Smooth muscle cell (in vitro differentiated cells): ENCODE measurements at regions not wholly inside any gene's neighbourhood (a gene's known extent, or its start where the extent isn't known, plus 50 kb on each side); places are given as distances from the start of the nearest gene placed in this dataset.

ENCODE experiments used
- DNase-seq: peaks from one replicate; lab custom pipeline; 2025; ENCODE audit not compliant: unreplicated experiment; lab: John Stamatoyannopoulos, UW
- H2AFZ ChIP-seq: fragments of 200-600 bp; sonication (generic); 2 replicates; pipeline ENCODE4 v1.6.0; 2016; ENCODE audit warnings: antibody characterized with exemption, low read depth, mild to moderate bottlenecking
- H3F3A ChIP-seq: fragments of 200-600 bp; sonication (generic); 2 replicates; pipeline ENCODE4 v1.6.0; 2017; ENCODE audit warnings: antibody characterized with exemption, low read depth
- H3K27ac ChIP-seq: fragments of 200-600 bp; sonication (generic); 2 replicates; pipeline ENCODE4 v1.5.1; 2016; ENCODE audit warnings: low read depth, mild to moderate bottlenecking
- H3K27me3 ChIP-seq: fragments of 200-600 bp; sonication (generic); 2 replicates; pipeline ENCODE4 v1.6.1; 2016; ENCODE audit warnings: low read depth, mild to moderate bottlenecking
- H3K36me3 ChIP-seq: fragments of 200-600 bp; sonication (generic); 2 replicates; pipeline ENCODE4 v1.5.1; 2016; ENCODE audit warnings: low read depth
- H3K4me1 ChIP-seq: fragments of 200-600 bp; sonication (generic); 2 replicates; pipeline ENCODE4 v1.5.1; 2016; ENCODE audit warnings: low read depth
- H3K4me2 ChIP-seq: fragments of 200-600 bp; sonication (generic); 2 replicates; pipeline ENCODE4 v1.6.0; 2016; ENCODE audit warnings: mild to moderate bottlenecking
- H3K4me3 ChIP-seq: fragments of 200-600 bp; sonication (generic); 2 replicates; pipeline ENCODE4 v1.5.1; 2016; ENCODE audit warnings: mild to moderate bottlenecking
- H3K79me2 ChIP-seq: fragments of 200-600 bp; sonication (generic); 2 replicates; pipeline ENCODE4 v1.6.0; 2016; ENCODE audit warnings: low read depth, mild to moderate bottlenecking
- H3K9ac ChIP-seq: fragments of 200-600 bp; sonication (generic); 2 replicates; pipeline ENCODE4 v1.6.0; 2016; ENCODE audit warnings: low read depth
- H3K9me3 ChIP-seq: fragments of 200-600 bp; sonication (generic); replicated peaks from 2 replicates; pipeline ENCODE4 v1.5.1; 2016; ENCODE audit warnings: low read depth
- H4K20me1 ChIP-seq: fragments of 200-600 bp; sonication (generic); 2 replicates; pipeline ENCODE4 v1.6.0; 2016; ENCODE audit warnings: low read depth
- CTCF ChIP-seq: fragments of 200-600 bp; sonication (generic); IDR thresholded peaks from 2 replicates; pipeline ENCODE4 v1.5.1; 2017; ENCODE audit warnings: borderline replicate concordance, mild to moderate bottlenecking, antibody characterized with exemption; ENCODE audit not compliant: insufficient read depth, poor library complexity, severe bottlenecking
- WGBS: methylation state at CpG from one replicate; pipeline ENCODE4 v1.1.7; 2016; ENCODE audit warnings: low lambda C conversion rate; 5-methylcytosine and 5-hydroxymethylcytosine counted together

- H4K20me1 ChIP-seq, result no peaks in the 10 kb centered on the region
- H3K9me3 ChIP-seq, result peaks cover 4% of the 10 kb centered on the region
- H3K9ac ChIP-seq, result no peak overlapping the region
- H3K27ac ChIP-seq, result no peak overlapping the region
- no peak overlapping the region for H2AFZ ChIP-seq
- WGBS, result 89% methylated on average over 2 of the region's 2 CpGs
- H3K4me1 ChIP-seq, result no peaks in the 10 kb centered on the region
- no peak overlapping the region for H3K4me2 ChIP-seq
- peaks cover 9% of the 10 kb centered on the region for H3K27me3 ChIP-seq
- H3K79me2 ChIP-seq, result no peaks in the 10 kb centered on the region
- H3K4me3 ChIP-seq, result no peak overlapping the region
- no peaks in the 10 kb centered on the region for H3K36me3 ChIP-seq
- TF ChIP-seq CTCF, result no peak
- H3F3A ChIP-seq, result no peaks in the 10 kb centered on the region
- no peak for DNase-seq
Observed at GRCh38 chr1:221223281-221223680, 344.0 kb downstream of the HLX start.

- Histone ChIP-seq H3K9ac (no peak overlapping the region), H4K20me1 (no peaks in the 10 kb centered on the region), H3K27me3 (peaks cover 13% of the 10 kb centered on the region), H3K36me3 (no peaks in the 10 kb centered on the region), H3F3A (no peaks in the 10 kb centered on the region), H3K4me2 (no peak overlapping the region), H3K4me3 (no peak overlapping the region), H3K79me2 (no peaks in the 10 kb centered on the region), H3K27ac (no peak overlapping the region), H3K4me1 (no peaks in the 10 kb centered on the region), H3K9me3 (peaks cover 4% of the 10 kb centered on the region), H2AFZ (no peak overlapping the region)
- no peak for DNase-seq
- no peak for TF ChIP-seq CTCF
- WGBS, result 94% methylated on average over 8 of the region's 8 CpGs
Observed at GRCh38 chr1:221227460-221227859, 348.2 kb downstream of the HLX start.

- Histone ChIP-seq H3K27me3 (peaks cover 13% of the 10 kb centered on the region), H3K4me1 (no peaks in the 10 kb centered on the region), H3K9me3 (peaks cover under 1% of the 10 kb centered on the region), H3F3A (no peaks in the 10 kb centered on the region), H3K4me2 (no peak overlapping the region), H3K79me2 (no peaks in the 10 kb centered on the region), H4K20me1 (no peaks in the 10 kb centered on the region), H3K4me3 (no peak overlapping the region), H2AFZ (no peak overlapping the region), H3K27ac (no peak overlapping the region), H3K9ac (no peak overlapping the region), H3K36me3 (no peaks in the 10 kb centered on the region)
- no peak for TF ChIP-seq CTCF
- WGBS, result 63% methylated on average over 11 of the region's 11 CpGs
- DNase-seq, result no peak
Observed at GRCh38 chr1:221227872-221228337, 348.7 kb downstream of the HLX start.

- Histone ChIP-seq H3K36me3 (no peaks in the 10 kb centered on the region), H3K4me3 (no peak overlapping the region), H3F3A (no peaks in the 10 kb centered on the region), H3K9ac (no peak overlapping the region), H3K4me1 (no peaks in the 10 kb centered on the region), H3K27me3 (peaks cover 13% of the 10 kb centered on the region), H3K4me2 (no peak overlapping the region), H2AFZ (no peak overlapping the region), H4K20me1 (no peaks in the 10 kb centered on the region), H3K79me2 (no peaks in the 10 kb centered on the region), H3K9me3 (no peaks in the 10 kb centered on the region), H3K27ac (no peak overlapping the region)
- TF ChIP-seq CTCF, result no peak
- 46% methylated on average over 5 of the region's 5 CpGs for WGBS
- DNase-seq, result no peak
Observed at GRCh38 chr1:221228594-221228993, 349.4 kb downstream of the HLX start.
